GM12878 (cell line): ENCODE measurements at regions not wholly inside any gene's neighbourhood (a gene's known extent, or its start where the extent isn't known, plus 50 kb on each side); places are given as distances from the start of the nearest gene placed in this dataset.

Experiments
- FOXK2 ChIP-seq: fragments of 450-650 bp; IDR thresholded peaks from 2 replicates; pipeline ENCODE4 v1.6.1; 2017; ENCODE audit warnings: mild to moderate bottlenecking, moderate library complexity
- GABPA ChIP-seq: IDR thresholded peaks from 2 replicates; pipeline ENCODE4 v1.6.1; 2014; ENCODE audit warnings: antibody characterized with exemption, low read depth, mild to moderate bottlenecking, inconsistent platforms
- POLR2A ChIP-seq: IDR thresholded peaks from 2 replicates; pipeline ENCODE4 v1.6.1; 2011; ENCODE audit warnings: low read depth, mild to moderate bottlenecking, low read length
- POLR2AphosphoS5 ChIP-seq: IDR thresholded peaks from 2 replicates; pipeline ENCODE4 v1.6.1; 2011; ENCODE audit warnings: mild to moderate bottlenecking, low read length, inconsistent platforms
- RCOR1 ChIP-seq: conservative IDR thresholded peaks from 2 replicates; pipeline ENCODE4 v1.6.1; 2012; ENCODE audit warnings: low read depth, low read length, improper control_type of control experiment
- SMARCA5 ChIP-seq: fragments of 450-650 bp; IDR thresholded peaks from 2 replicates; pipeline ENCODE4 v1.6.1; 2017; ENCODE audit warnings: mild to moderate bottlenecking
- SREBF2 ChIP-seq: IDR thresholded peaks from 2 replicates; pipeline ENCODE4 v1.6.1; 2012; ENCODE audit warnings: mild to moderate bottlenecking, low read length
- TF ChIP-seq, protein P1 (sequence below), 3 experiments: IDR thresholded peaks in 2 of 3; conservative IDR thresholded peaks in 1 of 3; 2 replicates each; pipeline ENCODE4 v1.5.1; 2011; ENCODE audit warnings: low read depth in 3 of 3, low read length in 3 of 3, mild to moderate bottlenecking in 3 of 3, control low read depth in 2 of 3, moderate library complexity in 2 of 3, inconsistent platforms in 1 of 3, mixed read lengths in 1 of 3; ENCODE audit not compliant: control insufficient read depth in 2 of 3, insufficient read depth in 1 of 3; ENCODE audit errors: extremely low read depth in 1 of 3
- TF ChIP-seq, protein P2 (sequence below): IDR thresholded peaks from 2 replicates; pipeline ENCODE4 v1.6.1; 2012; ENCODE audit warnings: low read length, inconsistent platforms
- TF ChIP-seq, protein P3 (sequence below): IDR thresholded peaks from 2 replicates; pipeline ENCODE4 v1.6.1; 2011; ENCODE audit warnings: borderline replicate concordance, low read depth, mild to moderate bottlenecking, moderate library complexity, mixed read lengths, low read length; ENCODE audit not compliant: insufficient read depth; ENCODE audit errors: extremely low read length

DNA sequence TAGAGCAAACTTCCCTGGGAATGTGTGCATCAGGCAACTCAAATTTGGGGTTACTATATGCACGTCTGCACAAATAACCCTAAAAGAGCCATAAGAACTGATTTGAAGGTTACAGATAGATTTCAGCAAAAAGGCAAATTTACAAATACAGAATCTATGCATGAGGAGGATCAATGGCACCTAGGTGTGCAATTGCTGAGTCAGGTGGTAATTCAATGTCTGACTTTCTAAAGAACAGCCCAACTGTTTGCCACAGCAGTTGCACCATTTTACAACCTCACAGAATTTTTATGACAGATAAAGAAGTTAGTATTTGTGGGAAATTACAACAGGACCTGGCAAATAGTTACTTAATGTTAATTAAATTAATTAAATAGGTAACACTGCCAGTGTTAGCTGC is 405.5 kb downstream of the TMEM114 start:
- TF ChIP-seq, protein P1, sequence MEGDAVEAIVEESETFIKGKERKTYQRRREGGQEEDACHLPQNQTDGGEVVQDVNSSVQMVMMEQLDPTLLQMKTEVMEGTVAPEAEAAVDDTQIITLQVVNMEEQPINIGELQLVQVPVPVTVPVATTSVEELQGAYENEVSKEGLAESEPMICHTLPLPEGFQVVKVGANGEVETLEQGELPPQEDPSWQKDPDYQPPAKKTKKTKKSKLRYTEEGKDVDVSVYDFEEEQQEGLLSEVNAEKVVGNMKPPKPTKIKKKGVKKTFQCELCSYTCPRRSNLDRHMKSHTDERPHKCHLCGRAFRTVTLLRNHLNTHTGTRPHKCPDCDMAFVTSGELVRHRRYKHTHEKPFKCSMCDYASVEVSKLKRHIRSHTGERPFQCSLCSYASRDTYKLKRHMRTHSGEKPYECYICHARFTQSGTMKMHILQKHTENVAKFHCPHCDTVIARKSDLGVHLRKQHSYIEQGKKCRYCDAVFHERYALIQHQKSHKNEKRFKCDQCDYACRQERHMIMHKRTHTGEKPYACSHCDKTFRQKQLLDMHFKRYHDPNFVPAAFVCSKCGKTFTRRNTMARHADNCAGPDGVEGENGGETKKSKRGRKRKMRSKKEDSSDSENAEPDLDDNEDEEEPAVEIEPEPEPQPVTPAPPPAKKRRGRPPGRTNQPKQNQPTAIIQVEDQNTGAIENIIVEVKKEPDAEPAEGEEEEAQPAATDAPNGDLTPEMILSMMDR (IDR thresholded peaks at IDR 0.05 in 2 of 3, conservative IDR thresholded peaks at IDR 0.05 in 1 of 3; ENCODE audit: control insufficient read depth in 2 of 3, extremely low read depth in 1 of 3, insufficient read depth in 1 of 3, low read depth in 3 of 3, low read length in 3 of 3): no peak
- TF ChIP-seq POLR2A: no peak
- no peak for TF ChIP-seq RCOR1
- no peak for TF ChIP-seq GABPA
- no peak for TF ChIP-seq POLR2AphosphoS5
- TF ChIP-seq, protein P2, sequence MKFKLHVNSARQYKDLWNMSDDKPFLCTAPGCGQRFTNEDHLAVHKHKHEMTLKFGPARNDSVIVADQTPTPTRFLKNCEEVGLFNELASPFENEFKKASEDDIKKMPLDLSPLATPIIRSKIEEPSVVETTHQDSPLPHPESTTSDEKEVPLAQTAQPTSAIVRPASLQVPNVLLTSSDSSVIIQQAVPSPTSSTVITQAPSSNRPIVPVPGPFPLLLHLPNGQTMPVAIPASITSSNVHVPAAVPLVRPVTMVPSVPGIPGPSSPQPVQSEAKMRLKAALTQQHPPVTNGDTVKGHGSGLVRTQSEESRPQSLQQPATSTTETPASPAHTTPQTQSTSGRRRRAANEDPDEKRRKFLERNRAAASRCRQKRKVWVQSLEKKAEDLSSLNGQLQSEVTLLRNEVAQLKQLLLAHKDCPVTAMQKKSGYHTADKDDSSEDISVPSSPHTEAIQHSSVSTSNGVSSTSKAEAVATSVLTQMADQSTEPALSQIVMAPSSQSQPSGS: no peak
- TF ChIP-seq SREBF2: no peak
- TF ChIP-seq, protein P3, sequence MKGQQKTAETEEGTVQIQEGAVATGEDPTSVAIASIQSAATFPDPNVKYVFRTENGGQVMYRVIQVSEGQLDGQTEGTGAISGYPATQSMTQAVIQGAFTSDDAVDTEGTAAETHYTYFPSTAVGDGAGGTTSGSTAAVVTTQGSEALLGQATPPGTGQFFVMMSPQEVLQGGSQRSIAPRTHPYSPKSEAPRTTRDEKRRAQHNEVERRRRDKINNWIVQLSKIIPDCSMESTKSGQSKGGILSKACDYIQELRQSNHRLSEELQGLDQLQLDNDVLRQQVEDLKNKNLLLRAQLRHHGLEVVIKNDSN: no peak
- TF ChIP-seq FOXK2: no peak
- TF ChIP-seq SMARCA5: no peak
